T-helper 17 cell (primary cell): ENCODE measurements at regions not wholly inside any gene's neighbourhood (a gene's known extent, or its start where the extent isn't known, plus 50 kb on each side); places are given as distances from the start of the nearest gene placed in this dataset.

Experiments used
- ATAC-seq: fragments of 150-1000 bp; cut with Tn5 transposase; 2 replicates; pipeline ENCODE4 v1.10.0; 2021; ENCODE audit warnings: mild to moderate bottlenecking, moderate library complexity
- DNase-seq, 3 donors: peaks; one replicate each; pipeline versions ENCODE4 v3.0.0 to v3.0.0-alpha.2; 2020 to 2021
- H3K9me3 ChIP-seq: one replicate; pipeline ENCODE4 v1.7.0; 2013; ENCODE audit warnings: low read length, mild to moderate bottlenecking; ENCODE audit not compliant: control insufficient read depth, poor library complexity, severe bottlenecking
- H3K27ac Mint-ChIP-seq: one replicate; pipeline ENCODE4 v1.8.0; 2022; ENCODE audit warnings: mild to moderate bottlenecking, moderate library complexity, mixed read lengths
- H3K27me3 Mint-ChIP-seq: one replicate; pipeline ENCODE4 v1.8.0; 2022; ENCODE audit warnings: mixed read lengths
- H3K36me3 Mint-ChIP-seq: one replicate; pipeline ENCODE4 v1.8.0; 2022; ENCODE audit warnings: low read depth, mixed read lengths
- H3K4me1 Mint-ChIP-seq: one replicate; pipeline ENCODE4 v1.8.0; 2022; ENCODE audit warnings: mild to moderate bottlenecking, mixed read lengths
- H3K4me3 Mint-ChIP-seq: one replicate; pipeline ENCODE4 v1.8.0; 2022; ENCODE audit warnings: mild to moderate bottlenecking, moderate library complexity, mixed read lengths

DNA sequence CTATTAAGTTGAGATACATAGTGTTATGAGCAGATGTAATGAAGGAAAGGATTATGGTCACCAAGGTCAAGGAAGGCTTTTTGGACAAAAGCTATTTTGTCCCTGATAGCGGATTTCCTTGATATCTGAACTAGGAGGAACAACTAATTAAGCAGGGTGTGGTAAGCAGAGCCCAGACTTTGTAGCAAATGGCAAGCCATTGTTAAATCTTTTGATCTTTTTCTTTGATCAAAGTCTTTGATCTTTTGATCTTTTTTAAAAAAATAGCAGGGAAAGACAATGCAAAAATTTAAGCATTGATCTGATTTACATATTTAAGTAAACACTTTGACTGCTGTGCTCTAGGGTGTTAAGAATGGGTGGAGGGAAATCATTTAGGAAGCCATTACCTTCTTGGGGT, 1242.0 kb downstream of the MAT2B start:
- no peak for ATAC-seq
- no peak overlapping the region for H3K4me3 Mint-ChIP-seq
- no peak for DNase-seq
- no peaks in the 10 kb centered on the region for H3K36me3 Mint-ChIP-seq
- H3K27me3 Mint-ChIP-seq, result no peaks in the 10 kb centered on the region
- no peaks in the 10 kb centered on the region for H3K4me1 Mint-ChIP-seq
- no peaks in the 10 kb centered on the region for H3K9me3 ChIP-seq
- no peak overlapping the region for H3K27ac Mint-ChIP-seq

DNA sequence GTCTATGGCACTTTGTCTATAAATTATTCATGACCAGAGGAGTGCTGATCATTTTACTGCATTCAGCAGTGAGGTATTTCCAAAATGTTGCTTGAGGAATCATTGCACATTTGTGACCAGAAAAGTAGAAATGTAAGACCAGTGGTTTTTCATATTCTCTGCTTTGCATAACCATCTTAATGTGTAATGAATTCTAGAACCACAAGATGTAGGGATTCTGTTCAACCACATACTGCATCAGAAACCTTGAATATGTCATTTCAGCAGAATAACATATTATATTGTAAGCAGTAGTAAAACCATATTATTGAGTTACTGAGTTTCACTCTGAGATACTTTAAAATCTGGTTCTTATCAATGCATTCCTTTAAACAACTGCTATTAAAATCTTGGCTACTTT, 1243.4 kb downstream of the MAT2B start:
- H3K36me3 Mint-ChIP-seq, result no peaks in the 10 kb centered on the region
- no peaks in the 10 kb centered on the region for H3K27me3 Mint-ChIP-seq
- H3K4me1 Mint-ChIP-seq, result no peaks in the 10 kb centered on the region

DNA sequence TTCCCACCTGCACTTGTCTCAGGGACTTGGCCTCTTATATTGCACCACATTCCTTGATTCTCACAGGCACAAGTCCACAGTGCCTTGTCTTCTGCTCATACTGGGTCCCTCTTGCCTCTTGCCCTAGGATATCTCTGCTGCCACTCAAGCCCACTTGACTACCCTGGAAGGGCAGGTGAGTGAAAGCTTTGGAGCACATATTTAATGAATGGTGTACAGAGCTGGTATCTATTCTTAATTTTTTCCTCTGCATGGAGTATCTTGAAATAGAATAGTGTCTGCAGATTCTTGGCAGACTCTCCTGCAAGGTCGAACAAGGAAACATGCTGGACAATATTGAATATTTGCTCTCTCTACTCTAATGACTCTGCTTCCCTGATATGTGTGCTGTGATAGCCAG, 1248.0 kb downstream of the MAT2B start:
- no peaks in the 10 kb centered on the region for H3K9me3 ChIP-seq
- H3K4me1 Mint-ChIP-seq, result no peaks in the 10 kb centered on the region
- no peak overlapping the region for H3K4me3 Mint-ChIP-seq
- H3K27me3 Mint-ChIP-seq, result no peaks in the 10 kb centered on the region
- ATAC-seq (no peak), DNase-seq (no peak)
- H3K36me3 Mint-ChIP-seq, result no peaks in the 10 kb centered on the region
- H3K27ac Mint-ChIP-seq, result no peak overlapping the region

More for the DNA sequence above, 1243.4 kb downstream of the MAT2B start:
- DNase-seq (no peak), ATAC-seq (no peak)
- Mint-ChIP-seq H3K4me3 (no peak overlapping the region), H3K27ac (no peak overlapping the region)
- H3K9me3 ChIP-seq, result no peaks in the 10 kb centered on the region

DNA sequence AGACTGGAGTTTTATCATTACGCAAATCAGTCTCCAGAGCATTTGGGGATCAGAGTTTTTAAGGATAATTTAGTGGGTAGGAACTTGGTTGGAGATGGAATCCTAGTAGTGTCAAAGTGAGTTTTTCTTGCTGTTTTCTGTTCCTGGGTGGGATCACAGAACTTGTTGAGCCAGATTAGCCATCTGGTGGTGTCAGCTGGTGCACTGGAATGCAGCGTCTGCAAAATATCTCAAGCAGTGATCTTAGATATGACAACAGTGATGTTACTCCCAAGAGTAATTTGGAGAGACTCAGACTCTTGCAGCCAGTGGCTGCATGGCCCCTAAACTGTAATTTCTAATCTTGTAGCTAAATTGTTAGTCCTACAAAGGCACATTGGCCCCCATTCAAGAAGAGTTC, 1257.8 kb downstream of the MAT2B start:
- no peaks in the 10 kb centered on the region for H3K36me3 Mint-ChIP-seq
- peaks cover 3% of the 10 kb centered on the region for H3K9me3 ChIP-seq
- H3K27me3 Mint-ChIP-seq, result no peaks in the 10 kb centered on the region
- no peak for DNase-seq
- H3K4me3 Mint-ChIP-seq, result no peak overlapping the region
- no peak for ATAC-seq
- no peak overlapping the region for H3K27ac Mint-ChIP-seq
- no peaks in the 10 kb centered on the region for H3K4me1 Mint-ChIP-seq

GRCh38 chr5:164772122-164772521, 1266.7 kb downstream of the MAT2B start:
- ATAC-seq, result no peak
- no peak for DNase-seq
- H3K36me3 Mint-ChIP-seq, result no peaks in the 10 kb centered on the region
- H3K27ac Mint-ChIP-seq, result no peak overlapping the region
- H3K4me1 Mint-ChIP-seq, result no peaks in the 10 kb centered on the region
- H3K4me3 Mint-ChIP-seq, result no peak overlapping the region
- H3K27me3 Mint-ChIP-seq, result no peaks in the 10 kb centered on the region
- no peaks in the 10 kb centered on the region for H3K9me3 ChIP-seq

- no peaks in the 10 kb centered on the region for H3K4me1 Mint-ChIP-seq
- H3K9me3 ChIP-seq, result no peaks in the 10 kb centered on the region
- no peaks in the 10 kb centered on the region for H3K27me3 Mint-ChIP-seq
- ATAC-seq (no peak), DNase-seq (no peak)
- H3K4me3 Mint-ChIP-seq, result no peak overlapping the region
- H3K27ac Mint-ChIP-seq, result no peak overlapping the region
- no peaks in the 10 kb centered on the region for H3K36me3 Mint-ChIP-seq
These were observed 1278.8 kb downstream of the MAT2B start for GRCh38 chr5:164784230-164784629.

GRCh38 chr5:164798110-164798509, 1292.7 kb downstream of the MAT2B start:
- ATAC-seq (no peak), DNase-seq (no peak)
- no peak overlapping the region for H3K4me3 Mint-ChIP-seq
- H3K4me1 Mint-ChIP-seq, result no peaks in the 10 kb centered on the region
- no peaks in the 10 kb centered on the region for H3K36me3 Mint-ChIP-seq
- H3K27me3 Mint-ChIP-seq, result no peaks in the 10 kb centered on the region
- H3K9me3 ChIP-seq, result no peaks in the 10 kb centered on the region
- no peak overlapping the region for H3K27ac Mint-ChIP-seq

DNA sequence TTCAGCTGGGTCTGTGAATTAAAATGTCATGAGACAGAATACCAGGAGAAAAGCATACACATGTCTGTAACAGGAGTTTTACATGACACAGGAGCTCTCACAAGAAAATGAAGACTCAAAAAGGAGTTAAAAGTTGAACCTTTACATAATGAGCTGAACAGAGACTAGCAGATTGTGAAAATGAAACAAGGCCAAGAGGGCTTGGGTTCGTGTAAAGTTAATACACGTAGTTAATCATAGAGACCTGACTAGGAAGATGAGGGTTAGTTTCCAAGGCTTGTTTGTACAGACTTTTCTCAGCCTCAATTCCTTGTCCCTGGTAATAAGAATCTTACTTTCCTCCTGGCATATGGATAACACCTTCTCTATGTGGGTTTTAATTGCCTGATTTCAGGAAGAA, 1294.0 kb downstream of the MAT2B start:
- DNase-seq, result no peak
- ATAC-seq, result no peak
- no peaks in the 10 kb centered on the region for H3K9me3 ChIP-seq
- no peaks in the 10 kb centered on the region for H3K27me3 Mint-ChIP-seq
- no peaks in the 10 kb centered on the region for H3K4me1 Mint-ChIP-seq
- no peak overlapping the region for H3K27ac Mint-ChIP-seq
- H3K4me3 Mint-ChIP-seq, result no peak overlapping the region
- no peaks in the 10 kb centered on the region for H3K36me3 Mint-ChIP-seq

- Mint-ChIP-seq H3K36me3 (no peaks in the 10 kb centered on the region), H3K4me1 (no peaks in the 10 kb centered on the region), H3K27me3 (no peaks in the 10 kb centered on the region), H3K27ac (no peak overlapping the region), H3K4me3 (no peak overlapping the region)
- H3K9me3 ChIP-seq, result no peaks in the 10 kb centered on the region
- DNase-seq, result no peak
- ATAC-seq, result no peak
These were observed 1296.5 kb downstream of the MAT2B start for GRCh38 chr5:164801910-164802309.

DNA sequence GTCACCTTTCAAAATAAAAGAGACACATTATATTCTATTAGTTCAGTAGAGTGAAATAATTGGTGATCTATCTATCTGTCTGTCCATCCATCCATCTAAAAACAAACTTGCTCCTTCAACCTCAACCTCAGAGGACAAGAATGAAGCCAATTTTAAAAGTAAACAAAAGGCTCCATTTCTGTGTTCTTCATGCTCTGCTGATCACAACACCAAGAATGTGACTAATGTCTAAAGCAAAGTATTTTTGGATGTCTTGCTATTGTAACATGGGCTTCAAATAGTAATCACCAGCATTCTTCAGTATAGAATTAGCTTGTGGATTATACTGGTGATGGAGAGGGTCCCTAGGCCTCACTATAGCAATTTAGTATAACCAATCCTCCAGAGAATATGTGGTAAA, 1304.4 kb downstream of the MAT2B start:
- DNase-seq (no peak), ATAC-seq (no peak)
- Mint-ChIP-seq H3K27me3 (no peaks in the 10 kb centered on the region), H3K36me3 (no peaks in the 10 kb centered on the region), H3K4me1 (no peaks in the 10 kb centered on the region), H3K4me3 (no peak overlapping the region), H3K27ac (no peak overlapping the region)
- no peaks in the 10 kb centered on the region for H3K9me3 ChIP-seq

DNA sequence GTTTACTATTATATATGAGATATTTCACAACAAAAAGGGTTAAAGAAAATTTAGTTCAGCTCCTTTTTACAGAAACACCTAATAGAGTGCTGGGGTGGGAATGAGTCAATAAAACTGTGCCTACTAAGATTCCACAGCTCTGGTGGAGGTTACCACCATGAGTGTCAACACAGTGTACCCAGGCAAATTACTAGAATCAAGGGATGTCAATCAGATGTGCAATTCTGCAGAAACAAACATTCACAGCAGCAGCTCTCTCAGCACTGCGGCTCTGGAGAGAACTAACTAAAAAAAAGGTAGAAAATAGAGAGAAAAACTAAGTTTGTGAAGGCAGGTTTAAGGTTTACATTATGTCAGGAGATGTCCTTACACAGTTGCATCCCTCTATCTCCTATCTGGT, 1313.0 kb downstream of the MAT2B start:
- Mint-ChIP-seq H3K36me3 (no peaks in the 10 kb centered on the region), H3K4me1 (no peaks in the 10 kb centered on the region), H3K4me3 (no peak overlapping the region), H3K27ac (no peak overlapping the region), H3K27me3 (no peaks in the 10 kb centered on the region)
- ATAC-seq, result no peak
- DNase-seq, result no peak
- no peaks in the 10 kb centered on the region for H3K9me3 ChIP-seq

DNA sequence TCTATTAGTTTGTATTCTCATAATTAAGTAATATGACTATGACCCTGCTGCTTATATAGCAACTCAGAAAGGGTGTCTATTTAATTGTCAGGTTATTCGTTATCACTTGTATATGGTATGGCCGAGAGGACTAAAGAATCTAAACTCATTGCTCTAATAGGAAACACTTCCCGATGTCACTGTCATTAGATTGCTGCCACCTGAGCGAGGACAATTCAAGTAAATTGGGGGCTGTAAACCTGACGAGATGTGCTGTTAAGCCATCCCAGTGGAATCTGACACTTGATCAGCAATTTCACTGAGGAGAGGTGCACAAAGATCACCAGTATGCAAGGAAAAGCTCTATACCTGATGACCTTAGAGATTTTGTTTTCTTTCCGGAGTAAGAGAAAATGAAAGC, 1319.3 kb downstream of the MAT2B start:
- H3K4me1 Mint-ChIP-seq, result no peaks in the 10 kb centered on the region
- H3K27me3 Mint-ChIP-seq, result no peaks in the 10 kb centered on the region
- H3K9me3 ChIP-seq, result no peaks in the 10 kb centered on the region
- H3K4me3 Mint-ChIP-seq, result no peak overlapping the region
- H3K27ac Mint-ChIP-seq, result no peak overlapping the region
- ATAC-seq, result no peak
- H3K36me3 Mint-ChIP-seq, result no peaks in the 10 kb centered on the region
- DNase-seq, result no peak

GRCh38 chr5:164832516-164832915, 1327.1 kb downstream of the MAT2B start:
- Mint-ChIP-seq H3K27me3 (no peaks in the 10 kb centered on the region), H3K36me3 (no peaks in the 10 kb centered on the region), H3K27ac (no peak overlapping the region), H3K4me3 (no peak overlapping the region), H3K4me1 (no peaks in the 10 kb centered on the region)
- ATAC-seq (no peak), DNase-seq (no peak)
- no peaks in the 10 kb centered on the region for H3K9me3 ChIP-seq

GRCh38 chr5:164844348-164844747, 1338.9 kb downstream of the MAT2B start:
- no peaks in the 10 kb centered on the region for H3K27me3 Mint-ChIP-seq
- no peaks in the 10 kb centered on the region for H3K4me1 Mint-ChIP-seq
- H3K27ac Mint-ChIP-seq, result no peak overlapping the region
- ATAC-seq, result no peak
- no peaks in the 10 kb centered on the region for H3K36me3 Mint-ChIP-seq
- H3K9me3 ChIP-seq, result no peaks in the 10 kb centered on the region
- no peak overlapping the region for H3K4me3 Mint-ChIP-seq
- DNase-seq, result no peak

GRCh38 chr5:164860896-164861295, 1355.5 kb downstream of the MAT2B start:
- DNase-seq, result no peak
- ATAC-seq, result no peak
- no peak overlapping the region for H3K27ac Mint-ChIP-seq
- H3K4me3 Mint-ChIP-seq, result no peak overlapping the region
- no peaks in the 10 kb centered on the region for H3K27me3 Mint-ChIP-seq
- no peaks in the 10 kb centered on the region for H3K9me3 ChIP-seq
- H3K36me3 Mint-ChIP-seq, result no peaks in the 10 kb centered on the region
- no peaks in the 10 kb centered on the region for H3K4me1 Mint-ChIP-seq
